ENCODE measurements at regions not wholly inside any gene's neighbourhood (a gene's known extent, or its start where the extent isn't known, plus 50 kb on each side); places are given as distances from the start of the nearest gene placed in this dataset.
A peak's percentile ranks its signal among the peaks of the same experiment; 100 is the strongest.

DNA sequence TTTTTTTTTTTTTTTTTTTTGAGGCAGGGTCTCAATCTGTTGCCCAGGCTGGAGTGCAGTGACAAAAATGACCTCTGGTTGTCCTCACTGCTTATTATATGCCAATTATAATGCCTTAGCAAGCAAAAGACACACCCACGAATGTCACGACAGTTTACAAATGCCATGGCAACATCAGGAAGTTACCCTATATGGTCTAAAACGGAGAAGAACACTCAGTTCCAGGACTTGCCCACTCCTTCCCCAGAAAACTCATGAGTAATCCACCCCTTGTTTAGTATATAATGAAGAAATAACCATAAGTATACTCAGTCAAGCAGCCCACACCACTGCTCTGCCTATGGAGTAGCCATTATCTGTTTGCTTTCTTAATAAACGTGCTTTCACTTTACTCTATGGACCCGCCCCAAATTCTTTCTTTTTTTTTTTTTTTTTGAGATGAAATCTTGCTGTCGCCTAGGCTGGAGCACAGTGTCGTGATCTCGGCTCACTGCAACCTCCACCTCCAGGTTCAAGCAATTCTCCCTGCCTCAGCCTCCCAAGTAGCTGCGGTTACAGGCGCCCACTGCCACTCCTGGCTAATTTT is 106.2 kb downstream of the SMIM20 start:
- no peak for DNase-seq (ENCODE audit: low read depth)

DNA sequence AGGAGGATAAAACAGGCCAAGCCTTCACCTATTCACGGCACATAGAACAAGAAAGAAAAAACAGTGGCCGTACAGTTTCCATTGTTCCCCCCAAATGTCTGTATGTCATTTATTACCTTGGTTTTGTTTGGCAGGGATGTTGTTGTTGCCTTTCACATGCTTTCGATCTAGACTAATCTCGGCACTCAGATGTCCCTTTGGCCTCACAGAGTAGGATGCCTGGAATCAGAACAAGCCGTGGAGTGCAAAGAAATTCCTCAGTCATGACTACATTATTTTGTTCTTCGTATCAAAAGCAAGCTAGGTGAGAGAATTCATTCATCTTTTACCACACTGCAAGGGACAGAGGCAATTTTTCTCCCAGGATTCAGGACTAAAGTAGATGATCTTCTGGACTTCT is 106.9 kb downstream of the SMIM20 start:
- DNase-seq (ENCODE audit: low read depth): no peak

DNA sequence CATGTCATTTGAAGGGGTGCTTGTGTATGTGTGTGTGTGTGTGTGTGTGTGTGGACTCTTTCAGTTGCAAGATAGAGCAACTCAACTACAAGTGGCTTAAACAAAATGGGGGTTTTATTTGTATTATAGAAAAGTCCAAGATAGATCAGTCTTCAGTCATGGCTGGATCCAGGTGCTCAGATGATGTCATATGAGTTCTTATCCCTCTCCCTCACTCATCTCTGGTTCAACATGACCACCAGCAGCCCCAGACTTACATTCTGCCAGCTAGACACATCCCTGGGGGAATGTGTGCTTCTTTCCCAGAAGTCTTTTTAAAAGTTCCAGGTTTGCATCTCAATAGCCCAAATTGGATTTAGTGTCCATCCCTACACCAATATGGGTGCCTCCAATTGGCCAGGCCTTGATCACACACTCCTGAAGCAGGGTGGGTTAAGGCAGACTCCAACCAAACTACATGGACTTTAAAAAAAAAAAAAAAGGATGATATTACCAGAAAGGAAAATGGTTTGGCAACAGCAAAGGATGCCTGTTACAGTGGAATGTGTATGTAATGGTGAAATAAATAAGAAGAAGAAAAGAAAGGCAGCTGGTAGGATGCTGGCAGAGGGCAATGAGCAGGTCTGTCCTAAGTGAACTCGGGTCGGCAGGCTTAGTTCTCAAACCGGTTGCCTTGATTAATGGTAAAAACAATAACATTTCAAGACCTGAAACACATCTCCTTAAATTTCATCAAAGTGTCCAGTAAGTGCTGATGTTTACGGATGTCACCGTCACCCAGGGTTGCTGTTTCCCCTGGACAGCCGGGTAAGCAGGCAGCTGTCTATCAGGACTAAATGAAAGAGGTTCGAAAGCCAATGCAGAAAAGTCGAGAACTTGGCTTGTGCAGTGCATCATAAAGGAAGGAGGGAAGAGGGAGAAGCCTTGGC is 107.7 kb downstream of the SMIM20 start:
- no peak for DNase-seq (ENCODE audit: low read depth)

DNA sequence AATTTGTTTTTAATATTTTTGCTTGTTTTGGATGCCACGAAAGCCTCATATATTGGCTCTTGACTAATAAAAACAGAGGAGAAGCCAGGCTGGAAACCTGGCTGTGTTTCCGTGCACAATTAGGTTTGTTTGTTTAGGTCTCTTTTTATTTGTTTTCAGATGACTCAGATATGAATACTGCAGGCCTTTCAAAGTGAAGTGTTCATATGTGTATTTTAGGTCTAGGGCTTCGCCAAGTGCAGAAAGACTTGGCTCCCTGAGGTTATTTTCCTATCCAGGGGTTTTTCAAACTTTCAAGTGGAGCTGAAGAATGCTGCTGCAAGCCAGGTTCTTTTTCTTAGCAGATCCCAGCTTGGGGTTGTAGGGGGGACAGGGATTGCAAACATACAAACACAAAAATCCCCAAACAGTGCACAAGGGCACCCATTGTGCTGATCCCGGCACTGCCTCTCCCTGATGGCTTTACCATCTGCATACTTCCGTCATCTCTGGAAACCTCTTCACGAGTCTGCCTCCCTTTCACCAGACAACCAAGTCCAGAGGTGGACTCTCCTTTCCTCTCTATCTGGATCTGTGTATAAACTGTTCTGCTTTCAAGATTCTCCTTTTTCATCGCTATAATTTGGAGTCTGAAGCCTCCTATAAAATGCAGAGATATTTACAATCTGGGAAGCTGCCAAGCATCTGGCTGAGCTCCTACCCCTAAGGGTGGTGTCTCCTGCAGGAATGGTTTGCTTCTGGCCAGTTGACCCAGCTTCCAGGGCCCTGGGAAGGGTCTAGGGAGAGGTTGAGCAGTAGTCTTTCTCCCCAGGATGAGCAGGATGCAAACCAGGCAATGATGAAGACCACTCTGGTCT is 108.6 kb downstream of the SMIM20 start:
- no peak for DNase-seq (ENCODE audit: low read depth)

DNA sequence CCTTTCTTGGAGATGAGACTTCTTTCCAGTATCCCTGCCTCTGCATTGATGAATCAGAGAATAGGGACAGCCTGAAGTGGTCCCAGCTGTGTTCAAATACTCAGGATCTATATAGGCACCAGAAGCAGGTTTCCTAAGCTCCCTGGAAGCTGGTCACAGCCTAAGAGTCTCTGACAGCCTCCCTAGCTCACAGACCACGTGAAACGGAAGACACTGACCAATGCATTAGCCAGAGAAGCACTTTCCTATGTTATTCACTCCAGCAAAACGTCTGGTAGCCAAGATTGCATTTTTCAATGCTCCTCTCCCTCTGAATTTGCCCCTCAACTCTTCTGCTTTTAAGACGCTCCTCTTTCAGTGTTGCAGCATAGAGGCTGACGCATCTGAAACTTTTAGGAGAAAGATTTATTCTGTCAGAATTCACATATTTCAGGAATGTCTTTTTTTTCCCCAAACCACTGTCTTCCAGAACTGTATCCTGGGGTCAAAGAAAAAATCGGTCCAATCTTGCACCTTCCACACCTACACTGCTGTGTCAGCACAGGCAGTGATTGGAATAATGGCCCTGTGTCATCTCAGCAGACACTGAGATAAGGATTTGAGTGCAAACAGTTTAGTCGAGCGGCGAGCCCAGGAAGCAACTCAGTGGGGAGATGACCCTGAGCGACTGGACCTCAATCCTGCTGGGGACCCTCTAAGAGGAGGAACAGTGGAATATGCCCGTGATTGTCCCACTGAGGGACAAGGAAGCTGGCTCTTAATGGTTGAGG is 109.4 kb downstream of the SMIM20 start:
- no peak for DNase-seq (ENCODE audit: low read depth)

DNA sequence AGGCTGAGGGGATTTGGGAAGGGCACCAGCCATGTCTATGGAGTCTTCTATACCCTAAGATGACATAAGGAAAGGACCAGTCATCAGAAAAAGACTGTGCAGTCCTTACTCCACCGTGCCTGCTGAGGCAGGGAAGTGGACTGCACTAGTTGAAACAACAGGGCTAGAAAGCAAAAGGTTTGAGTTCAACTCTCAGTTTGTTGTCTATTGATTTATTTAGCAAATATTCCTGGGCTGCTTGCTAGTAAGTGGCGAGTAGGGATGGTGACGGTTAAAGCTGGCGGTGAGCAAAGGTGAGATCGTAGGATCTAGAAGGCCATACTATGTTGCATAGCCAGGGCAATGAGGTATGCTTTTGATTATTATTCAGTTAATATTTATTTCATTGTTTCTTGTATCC is 110.1 kb downstream of the SMIM20 start:
- no peak for DNase-seq (ENCODE audit: low read depth)

DNA sequence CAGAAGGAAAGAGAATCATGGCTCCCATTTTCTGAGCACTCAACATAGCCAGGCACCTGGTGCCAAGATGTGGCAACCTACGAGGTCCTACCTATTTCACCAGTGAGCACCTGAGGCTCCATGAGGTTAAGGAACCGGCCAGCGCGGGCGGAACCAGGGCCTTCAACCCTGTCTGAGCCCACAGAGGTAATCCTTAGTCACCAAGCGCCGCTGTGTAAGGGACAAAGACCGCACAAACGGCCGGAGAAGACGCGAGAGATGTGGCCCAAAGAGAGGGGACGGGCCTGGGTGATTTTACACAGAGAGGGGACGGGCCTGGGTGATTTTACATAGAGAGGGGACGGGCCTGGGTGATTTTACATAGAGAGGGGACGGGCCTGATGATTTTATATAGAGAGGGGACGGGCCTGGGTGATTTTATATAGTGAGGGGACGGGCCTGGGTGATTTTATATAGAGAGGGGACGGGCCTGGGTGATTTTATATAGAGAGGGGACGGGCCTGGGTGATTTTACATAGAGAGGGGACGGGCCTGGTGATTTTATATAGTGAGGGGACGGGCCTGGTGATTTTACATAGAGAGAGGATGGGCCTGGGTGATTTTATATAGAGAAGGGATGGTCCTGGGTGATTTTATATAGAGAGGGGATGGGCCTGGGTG is 114.2 kb downstream of the SMIM20 start:
- DNase-seq (ENCODE audit: low read depth): no peak

DNA sequence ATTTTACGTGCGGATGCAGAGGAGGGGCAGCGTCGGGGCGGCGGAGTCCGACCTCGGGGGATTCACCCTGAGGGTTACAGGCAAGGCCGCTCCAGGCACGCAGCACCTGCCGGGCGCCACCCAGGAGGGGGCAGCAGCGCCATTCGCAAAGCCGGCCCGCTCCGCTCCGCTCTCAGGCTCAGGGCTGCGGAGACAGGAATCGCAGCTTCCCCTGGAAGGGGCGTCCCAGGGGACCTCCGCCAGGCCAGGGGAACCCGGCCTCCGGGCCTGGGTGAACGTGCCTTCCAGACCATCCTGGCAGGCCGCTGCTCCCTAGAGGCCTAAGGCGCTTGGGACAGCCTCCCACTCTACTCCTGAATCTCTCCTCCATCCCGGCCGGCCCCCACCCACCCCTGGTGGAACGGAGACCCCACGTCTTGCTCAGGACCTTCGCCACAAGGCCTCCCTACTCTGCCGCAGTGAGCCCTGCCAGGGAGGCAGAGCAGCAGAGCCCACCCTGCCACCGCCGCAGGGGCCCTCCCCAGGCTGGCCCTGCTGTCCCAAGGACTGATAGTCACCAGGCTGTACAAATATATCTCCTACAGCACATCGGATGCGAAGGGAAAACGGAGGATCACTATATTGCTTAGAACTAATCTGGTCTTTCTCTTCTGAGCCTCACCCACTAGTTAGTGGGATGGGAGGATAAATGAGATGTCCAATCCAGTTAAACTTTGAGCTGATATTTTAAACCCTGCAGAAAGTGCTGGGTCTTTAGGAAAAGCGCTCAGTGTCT is 115.0 kb downstream of the SMIM20 start:
- peak; percentile 53 for DNase-seq (ENCODE audit: low read depth)

DNA sequence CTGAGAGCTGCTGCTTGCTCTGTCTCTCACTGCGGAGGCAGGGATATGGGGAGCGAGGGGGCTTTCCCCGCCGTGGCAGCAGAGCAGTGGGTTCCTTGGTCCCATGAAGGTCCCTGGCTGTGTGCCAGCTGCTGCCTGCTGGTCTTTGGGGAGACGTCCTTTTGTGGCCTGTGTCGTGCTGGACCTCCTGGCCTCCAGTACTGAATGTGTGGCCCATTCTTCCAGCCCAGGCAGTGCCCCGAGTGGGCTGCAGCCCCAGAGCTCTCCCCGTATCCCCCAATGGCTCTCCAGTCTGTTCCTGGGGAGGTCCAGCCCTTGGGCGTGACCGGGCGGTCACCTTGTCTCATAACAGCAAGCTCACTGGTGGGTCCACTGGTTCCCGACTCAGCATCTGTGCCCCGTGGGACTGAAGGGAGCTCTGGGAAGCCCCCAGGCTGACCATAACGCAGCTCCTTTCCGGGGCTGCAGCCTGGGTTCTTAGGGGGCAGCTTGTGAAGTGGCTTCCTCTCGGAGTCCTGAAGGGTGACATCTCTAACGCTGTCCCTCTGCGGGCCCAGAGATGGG is 115.6 kb downstream of the SMIM20 start:
- DNase-seq (ENCODE audit: low read depth): no peak

DNA sequence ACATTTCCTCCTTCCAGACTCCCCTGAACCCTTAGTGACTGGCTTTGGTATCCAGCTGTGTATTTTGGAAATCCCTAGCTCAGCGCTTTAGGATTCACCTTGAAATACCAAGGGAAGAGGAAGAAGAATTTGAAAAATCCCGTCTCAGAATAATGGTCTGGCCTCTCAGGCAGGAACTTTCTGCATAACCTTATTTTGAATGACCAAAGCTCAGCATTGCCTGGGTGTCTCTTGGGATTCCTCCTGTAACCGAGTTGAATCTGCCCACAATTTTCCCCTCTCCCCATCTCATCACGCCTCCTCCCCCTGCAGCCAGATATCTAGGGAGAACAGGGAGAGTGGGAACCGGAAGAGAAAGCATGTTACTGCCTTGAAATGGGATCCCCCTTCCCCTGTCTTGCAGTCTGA is 116.2 kb downstream of the SMIM20 start:
- no peak for DNase-seq (ENCODE audit: low read depth)

DNA sequence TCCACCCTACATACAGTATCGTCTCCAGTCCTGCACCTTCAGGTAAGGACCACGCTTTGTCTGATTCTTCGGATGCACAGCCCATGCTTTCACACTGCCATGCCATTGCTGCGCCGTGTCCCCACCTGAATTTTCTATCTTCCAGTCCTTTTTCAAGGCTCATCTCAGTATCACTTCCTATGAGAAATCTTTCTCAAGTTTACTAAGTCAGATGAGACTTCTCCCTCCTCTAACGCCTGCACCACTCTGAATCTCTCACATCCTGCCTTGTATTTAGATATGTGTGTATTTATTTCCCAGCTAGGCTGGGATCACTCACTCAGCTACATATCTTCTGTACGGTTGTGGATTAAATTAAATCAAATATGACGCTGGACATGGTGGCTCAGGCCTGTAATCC is 116.8 kb downstream of the SMIM20 start:
- no peak for DNase-seq (ENCODE audit: low read depth)

DNA sequence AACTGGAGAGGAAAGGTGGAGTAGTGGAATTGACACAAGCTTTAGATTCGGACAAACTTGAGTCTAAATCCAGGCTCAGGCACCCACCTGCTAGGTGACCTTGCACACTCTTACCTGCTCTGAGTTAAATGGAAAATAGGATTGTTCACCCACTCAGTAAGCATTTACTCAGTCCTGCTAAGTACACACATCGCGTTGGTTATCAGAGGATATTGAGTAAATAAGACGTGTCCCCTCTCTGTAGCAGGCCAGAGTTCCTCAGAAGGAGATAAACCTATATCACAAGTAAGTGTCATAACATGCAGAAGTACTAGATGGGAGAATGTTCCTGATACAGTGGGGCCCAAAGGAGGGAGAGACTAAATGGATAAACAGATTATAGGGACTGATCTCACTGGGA is 117.7 kb downstream of the SMIM20 start:
- DNase-seq (ENCODE audit: low read depth): no peak

DNA sequence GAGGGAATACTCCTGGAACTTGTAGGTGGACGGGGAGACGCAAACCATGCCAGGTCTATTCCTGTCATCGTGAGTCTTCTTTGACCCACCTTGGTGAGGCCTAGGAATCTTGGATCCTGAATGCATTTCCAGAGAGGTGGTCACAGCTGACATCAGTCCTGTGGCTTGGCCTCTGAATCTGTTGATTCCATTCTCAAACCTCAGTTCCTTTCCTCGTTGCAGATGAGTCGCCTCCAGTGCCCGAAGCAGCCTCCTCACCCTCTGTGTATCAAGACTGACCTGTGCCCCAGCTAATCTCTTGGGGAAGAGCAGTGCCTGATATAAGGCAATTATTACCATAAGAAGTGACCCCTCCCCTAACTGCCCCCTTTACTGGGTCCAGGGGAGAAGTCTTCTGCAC is 118.1 kb downstream of the SMIM20 start:
- DNase-seq (ENCODE audit: low read depth): no peak

DNA sequence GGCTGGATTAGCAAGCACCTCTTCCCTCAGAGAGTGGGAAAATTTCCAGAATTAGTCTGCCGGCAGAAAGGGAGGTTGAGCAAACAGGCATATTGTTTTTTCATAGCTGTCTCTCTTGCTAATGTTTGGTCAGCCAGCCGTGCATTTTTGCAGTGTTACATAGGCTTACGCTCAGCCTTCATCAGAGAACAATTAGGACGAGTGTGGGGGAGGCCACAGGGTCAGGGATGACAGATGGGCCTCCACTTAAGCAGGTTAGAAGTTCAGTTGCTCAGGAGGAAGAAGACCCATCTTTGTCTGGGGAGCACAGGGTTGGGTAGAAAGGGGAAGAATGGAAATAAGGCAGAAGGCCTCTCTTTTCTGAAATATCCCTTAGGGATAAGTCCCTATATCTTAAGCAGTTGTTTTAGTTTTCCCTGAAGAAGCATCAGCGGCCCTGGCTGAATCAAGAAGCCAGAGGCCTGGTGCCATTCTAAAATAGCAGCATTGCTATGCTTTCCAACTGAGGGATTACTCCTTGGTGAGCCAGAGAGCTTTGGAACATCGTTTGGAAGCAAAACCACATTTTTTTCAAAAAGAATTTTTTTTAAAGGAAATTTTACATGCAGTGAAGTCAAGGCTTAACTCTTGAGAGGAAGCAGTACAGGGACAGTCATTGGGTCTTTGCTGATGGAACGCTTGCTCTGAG is 118.8 kb downstream of the SMIM20 start:
- no peak for DNase-seq (ENCODE audit: low read depth)

DNA sequence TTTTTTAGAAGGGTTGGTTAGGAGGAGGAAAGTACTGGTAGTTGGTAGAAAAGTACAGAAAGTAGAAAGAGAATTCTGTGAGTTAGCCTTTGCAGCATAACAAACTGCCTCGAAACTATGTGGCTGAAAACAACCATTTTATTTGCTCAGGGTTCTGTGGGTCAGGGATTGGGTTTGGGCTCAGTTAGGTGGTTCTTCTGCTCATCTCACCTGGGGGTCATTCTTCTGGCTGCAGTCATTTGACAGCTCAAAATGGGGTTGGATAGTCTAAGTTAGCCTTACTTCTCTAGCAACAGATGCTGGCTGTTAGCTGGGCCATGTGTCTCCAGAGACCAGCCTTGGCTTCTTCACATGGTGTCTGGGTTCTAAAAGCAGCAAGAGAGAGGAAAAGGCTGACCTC is 119.4 kb downstream of the SMIM20 start:
- DNase-seq (ENCODE audit: low read depth): no peak

DNA sequence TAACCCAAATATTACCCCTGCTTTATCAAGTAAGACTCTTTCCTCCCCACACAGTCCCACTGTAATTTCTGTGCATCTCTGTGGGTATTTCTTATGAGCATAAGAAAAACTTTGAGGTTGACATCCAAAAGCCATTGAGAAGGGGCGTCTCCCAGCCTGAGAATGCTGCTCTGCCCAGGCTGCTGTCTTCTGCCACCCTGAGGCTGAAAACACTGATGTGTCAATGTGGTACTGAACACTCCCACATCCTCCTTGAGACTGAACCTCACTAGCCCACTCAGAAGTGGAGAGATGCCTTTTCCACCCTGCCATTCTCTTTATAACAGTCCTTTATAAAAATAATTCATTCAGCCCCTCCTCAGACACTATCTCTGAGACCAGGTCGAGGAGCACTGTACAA is 120.8 kb downstream of the SMIM20 start:
- DNase-seq (ENCODE audit: low read depth): no peak

DNA sequence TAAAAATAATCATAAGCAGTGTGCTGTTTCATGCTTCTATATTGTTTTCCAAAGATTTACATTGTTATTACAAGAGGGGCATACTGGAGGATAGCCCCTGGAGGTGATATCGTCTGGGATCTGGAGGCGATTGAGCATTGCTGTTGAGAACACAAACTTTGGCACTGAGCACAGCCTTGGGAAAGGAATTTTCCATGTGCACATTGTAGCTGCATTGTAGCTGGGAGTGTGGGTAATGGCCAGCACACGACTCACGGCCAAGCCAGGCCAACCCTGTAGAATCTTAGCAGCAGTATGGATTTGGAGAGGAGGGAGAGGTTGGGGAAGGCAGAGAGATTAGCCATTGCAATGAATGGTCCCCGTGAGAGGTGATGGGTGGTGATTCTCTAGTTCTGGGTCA is 121.9 kb downstream of the SMIM20 start:
- no peak for DNase-seq (ENCODE audit: low read depth)

DNA sequence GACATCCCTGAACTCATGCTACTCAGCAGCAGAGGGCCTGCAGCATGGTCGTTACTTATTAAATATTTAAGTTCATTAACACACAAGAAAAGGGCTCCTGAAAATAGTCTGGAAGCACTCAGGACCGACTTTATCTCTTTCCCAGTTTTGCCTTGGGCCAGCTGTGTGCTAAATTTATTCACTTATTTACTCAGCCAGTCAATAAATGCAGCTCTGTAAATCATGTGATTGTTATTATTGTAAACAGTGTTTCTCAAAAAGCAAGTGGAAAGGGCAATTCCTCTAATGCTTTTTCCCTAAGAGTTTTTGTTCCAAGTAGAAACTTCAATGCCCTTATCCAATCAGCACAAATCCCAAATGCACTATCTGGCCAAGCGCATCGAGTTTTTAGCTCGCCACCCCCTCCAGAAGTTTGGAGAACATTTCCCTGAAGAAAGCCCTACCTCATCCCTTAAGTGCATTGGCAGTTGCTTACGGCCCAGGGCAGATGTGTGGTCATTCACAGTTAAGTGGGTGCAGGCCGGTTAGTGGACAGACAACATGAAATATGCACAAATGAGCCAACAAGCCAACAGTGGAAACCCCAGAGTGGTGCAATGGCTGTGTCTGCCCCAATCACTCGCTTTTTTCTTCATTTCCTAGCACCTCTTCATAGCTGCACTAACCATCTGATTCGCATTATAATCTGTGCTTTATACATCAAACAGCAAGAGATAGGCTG is 125.8 kb downstream of the SMIM20 start:
- DNase-seq (ENCODE audit: low read depth): no peak

DNA sequence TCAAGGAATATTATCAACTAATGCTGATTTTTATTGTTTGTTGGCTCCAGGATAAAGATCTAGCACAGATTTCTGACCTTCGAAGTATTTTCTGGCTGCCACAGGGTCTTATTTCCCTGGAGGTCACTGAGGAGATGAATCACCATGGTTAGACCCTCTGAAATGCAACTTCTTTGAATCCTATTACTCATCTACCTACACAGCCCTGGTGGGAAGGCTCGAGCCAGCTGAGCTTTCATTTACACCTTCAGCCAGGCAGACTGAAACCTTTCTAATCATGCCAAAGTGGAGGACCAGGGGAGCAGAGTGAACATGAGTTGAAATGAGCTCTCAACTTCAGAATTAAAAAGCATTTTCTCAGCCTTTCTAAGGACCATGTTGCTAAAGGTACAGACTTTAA is 130.5 kb downstream of the SMIM20 start:
- no peak for DNase-seq (ENCODE audit: low read depth)

Measured in stimulated activated CD8-positive, alpha-beta memory T cell treated with anti-CD3 and anti-CD28 coated beads, Interleukin-7, amount 100 ng/mL, for 24 hours (primary cell).